Jurkat, Clone E6-1 (cell line): ENCODE measurements at regions not wholly inside any gene's neighbourhood (a gene's known extent, or its start where the extent isn't known, plus 50 kb on each side); places are given as distances from the start of the nearest gene placed in this dataset.
"Not testable (repeated sequence)": the region's sequence is repeated elsewhere in the genome, so short reads cannot be mapped to it uniquely, and the experiment has no call there.

Source experiments
- DNase-seq: peaks from one replicate; pipeline ENCODE4 v3.0.0-alpha.2; 2011; ENCODE audit warnings: low read depth, low spot score
- H3K4me3 ChIP-seq: 2 replicates; pipeline ENCODE4 v1.5.1; 2011; ENCODE audit warnings: mild to moderate bottlenecking, low read length, control low read depth, moderate library complexity

- no peak overlapping the region for H3K4me3 ChIP-seq
- DNase-seq: no peak
Observed at GRCh38 chr13:67554286-67554685, 324.1 kb upstream of the PCDH9 start.

- H3K4me3 ChIP-seq: no peak overlapping the region
- no peak for DNase-seq
Observed at GRCh38 chr13:67549331-67549730, 319.2 kb upstream of the PCDH9 start.

- DNase-seq: no peak
- H3K4me3 ChIP-seq: no peak overlapping the region
Observed at GRCh38 chr13:67538906-67539305, 308.8 kb upstream of the PCDH9 start.

GRCh38 chr13:67520886-67521285 is 290.8 kb upstream of the PCDH9 start:
- H3K4me3 ChIP-seq: no peak overlapping the region
- no peak for DNase-seq

- DNase-seq: no peak
- H3K4me3 ChIP-seq: no peak overlapping the region
Observed at GRCh38 chr13:67519356-67519755, 289.2 kb upstream of the PCDH9 start.

- DNase-seq: no peak
- no peak overlapping the region for H3K4me3 ChIP-seq
Observed at GRCh38 chr13:67518785-67519184, 288.6 kb upstream of the PCDH9 start.

GRCh38 chr13:67515895-67516294 is 285.8 kb upstream of the PCDH9 start:
- DNase-seq: no peak
- H3K4me3 ChIP-seq: no peak overlapping the region

GRCh38 chr13:67509018-67509417 is 278.9 kb upstream of the PCDH9 start:
- no peak for DNase-seq
- H3K4me3 ChIP-seq: no peak overlapping the region

- not testable (repeated sequence) for H3K4me3 ChIP-seq, DNase-seq
Observed at GRCh38 chr13:67508275-67508674, 278.1 kb upstream of the PCDH9 start.

GRCh38 chr13:67506407-67506806 is 276.3 kb upstream of the PCDH9 start:
- H3K4me3 ChIP-seq: no peak overlapping the region
- DNase-seq: no peak

GRCh38 chr13:67505376-67505775 is 275.2 kb upstream of the PCDH9 start:
- no peak for DNase-seq
- no peak overlapping the region for H3K4me3 ChIP-seq

- no peak for DNase-seq
- no peak overlapping the region for H3K4me3 ChIP-seq
Observed at GRCh38 chr13:67498948-67499347, 268.8 kb upstream of the PCDH9 start.

- no peak for DNase-seq
- H3K4me3 ChIP-seq: no peak overlapping the region
Observed at GRCh38 chr13:67493835-67494234, 263.7 kb upstream of the PCDH9 start.

- no peak overlapping the region for H3K4me3 ChIP-seq
- DNase-seq: no peak
Observed at GRCh38 chr13:67489016-67489415, 258.9 kb upstream of the PCDH9 start.

GRCh38 chr13:67481445-67481844 is 251.3 kb upstream of the PCDH9 start:
- no peak for DNase-seq
- H3K4me3 ChIP-seq: no peak overlapping the region

- no peak overlapping the region for H3K4me3 ChIP-seq
- DNase-seq: no peak
Observed at GRCh38 chr13:67474115-67474514, 244.0 kb upstream of the PCDH9 start.

GRCh38 chr13:67469623-67470022 is 239.5 kb upstream of the PCDH9 start:
- no peak for DNase-seq
- no peak overlapping the region for H3K4me3 ChIP-seq

- DNase-seq: no peak
- no peak overlapping the region for H3K4me3 ChIP-seq
Observed at GRCh38 chr13:67466569-67466968, 236.4 kb upstream of the PCDH9 start.

- H3K4me3 ChIP-seq: no peak overlapping the region
- no peak for DNase-seq
Observed at GRCh38 chr13:67464154-67464553, 234.0 kb upstream of the PCDH9 start.

- no peak for DNase-seq
- H3K4me3 ChIP-seq: no peak overlapping the region
Observed at GRCh38 chr13:67462098-67462497, 232.0 kb upstream of the PCDH9 start.

GRCh38 chr13:67452526-67452925 is 222.4 kb upstream of the PCDH9 start:
- not testable (repeated sequence) for DNase-seq, H3K4me3 ChIP-seq

- no peak for DNase-seq
- H3K4me3 ChIP-seq: no peak overlapping the region
Observed at GRCh38 chr13:67445436-67445835, 215.3 kb upstream of the PCDH9 start.
